Activated CD4-positive, alpha-beta T cell treated with anti-CD3 and anti-CD28 coated beads, Interleukin-2, amount 50 U/mL, for 1 hour (primary cell): ENCODE measurements at regions not wholly inside any gene's neighbourhood (a gene's known extent, or its start where the extent isn't known, plus 50 kb on each side); places are given as distances from the start of the nearest gene placed in this dataset.
"Not testable (repeated sequence)": the region's sequence is repeated elsewhere in the genome, so short reads cannot be mapped to it uniquely, and the experiment has no call there.

Experiments
- DNase-seq: peaks from one replicate; pipeline ENCODE4 v3.0.0-alpha.2; 2020

GRCh38 chr2:43144263-43144662 lies 82.1 kb downstream of the ZFP36L2 start:
- DNase-seq = no peak

- no peak for DNase-seq
These were observed 82.7 kb downstream of the ZFP36L2 start for GRCh38 chr2:43143756-43144155.

- DNase-seq = peak; percentile 29
These were observed 83.4 kb downstream of the ZFP36L2 start for GRCh38 chr2:43142921-43143438.

DNA sequence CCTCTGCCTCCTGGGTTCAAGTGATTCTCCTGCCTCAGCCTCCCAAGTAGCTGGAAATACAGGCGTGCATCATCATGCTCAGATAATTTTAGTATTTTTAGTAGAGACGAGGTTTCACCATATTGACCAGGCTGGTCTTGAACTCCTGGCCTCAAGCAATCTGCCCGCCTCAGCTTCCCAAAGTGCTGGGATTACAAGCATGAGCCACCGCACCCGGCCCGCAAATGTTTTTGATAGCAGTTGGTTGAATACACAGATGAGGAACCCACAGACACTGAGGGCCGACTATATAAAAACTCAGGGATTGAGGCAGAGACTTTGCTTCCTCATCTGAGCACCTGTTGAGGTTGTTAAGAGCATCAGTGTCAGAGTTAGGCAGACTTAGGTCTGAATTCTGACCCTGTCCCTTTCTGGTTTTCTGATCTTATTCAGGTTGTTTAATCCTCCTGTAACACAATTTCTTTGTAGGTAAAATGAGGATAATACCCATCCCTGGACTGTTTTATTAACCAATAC lies 84.7 kb downstream of the ZFP36L2 start:
- DNase-seq = not testable (repeated sequence)

GRCh38 chr2:43139996-43140621 lies 86.3 kb downstream of the ZFP36L2 start:
- no peak for DNase-seq

- no peak for DNase-seq
These were observed 86.9 kb downstream of the ZFP36L2 start for GRCh38 chr2:43139501-43139900.

DNA sequence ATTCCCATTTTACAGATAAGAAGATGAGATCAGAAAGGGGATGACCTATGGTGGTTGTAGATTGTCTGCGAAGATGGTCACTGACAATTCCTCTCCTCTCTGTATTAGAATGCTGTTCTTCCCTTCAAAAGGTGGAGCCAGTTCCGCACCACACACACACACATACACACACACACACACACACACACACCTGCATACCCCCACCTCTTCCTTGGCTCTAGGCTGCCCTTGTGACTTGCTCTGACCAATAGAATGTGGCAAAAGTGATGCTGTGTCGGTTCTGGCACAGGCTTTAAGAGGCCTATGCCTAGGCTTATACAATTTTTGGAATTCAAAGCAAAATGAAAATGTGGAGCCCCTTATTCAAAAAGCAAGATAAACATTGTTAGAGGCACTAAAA lies 88.0 kb downstream of the ZFP36L2 start:
- no peak for DNase-seq

DNA sequence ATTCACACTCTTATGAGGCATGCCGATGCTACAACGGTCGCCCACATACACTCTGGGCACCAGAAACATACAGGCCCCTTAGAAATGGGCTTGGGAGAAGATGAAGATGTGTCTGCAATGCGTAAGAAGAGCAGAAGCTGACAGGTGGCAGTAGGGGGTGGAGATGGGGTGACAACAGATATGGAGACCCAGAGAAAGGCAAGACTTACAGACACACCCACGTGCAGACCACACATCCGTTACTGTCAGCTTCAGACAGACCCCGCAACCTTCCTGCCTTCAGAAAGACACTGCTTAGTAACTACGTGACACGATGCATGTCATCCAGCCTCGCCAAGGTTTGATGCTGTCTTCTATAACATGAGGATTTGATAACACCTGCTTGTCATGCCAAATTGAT lies 89.5 kb downstream of the ZFP36L2 start:
- DNase-seq = peak; percentile 77

- no peak for DNase-seq
These were observed 90.2 kb downstream of the ZFP36L2 start for GRCh38 chr2:43136011-43136799.

- DNase-seq = no peak
These were observed 90.8 kb downstream of the ZFP36L2 start for GRCh38 chr2:43135583-43135982.

GRCh38 chr2:43134571-43134889 lies 91.9 kb downstream of the ZFP36L2 start:
- no peak for DNase-seq

- peak; percentile 81 for DNase-seq
These were observed 92.5 kb downstream of the ZFP36L2 start for GRCh38 chr2:43133708-43134570.

DNA sequence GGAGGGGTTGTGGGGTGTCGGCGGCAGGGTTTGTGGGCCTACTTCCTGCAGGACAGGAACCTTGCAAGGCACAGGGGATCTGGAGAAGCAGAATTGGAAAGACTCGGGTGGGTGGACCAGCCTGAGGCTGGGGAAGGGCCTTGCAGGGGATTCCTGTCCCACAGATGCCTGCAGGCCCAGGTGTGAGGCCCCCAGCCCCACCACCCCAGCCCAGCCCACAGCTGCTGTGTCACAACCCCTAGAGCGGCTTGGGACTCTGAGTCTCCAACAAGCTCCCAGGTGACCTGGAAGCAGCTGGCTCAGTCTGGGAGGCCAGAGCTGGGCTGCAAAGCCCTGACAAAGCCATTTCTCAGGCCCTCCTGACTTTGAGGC lies 93.1 kb downstream of the ZFP36L2 start:
- DNase-seq = no peak

DNA sequence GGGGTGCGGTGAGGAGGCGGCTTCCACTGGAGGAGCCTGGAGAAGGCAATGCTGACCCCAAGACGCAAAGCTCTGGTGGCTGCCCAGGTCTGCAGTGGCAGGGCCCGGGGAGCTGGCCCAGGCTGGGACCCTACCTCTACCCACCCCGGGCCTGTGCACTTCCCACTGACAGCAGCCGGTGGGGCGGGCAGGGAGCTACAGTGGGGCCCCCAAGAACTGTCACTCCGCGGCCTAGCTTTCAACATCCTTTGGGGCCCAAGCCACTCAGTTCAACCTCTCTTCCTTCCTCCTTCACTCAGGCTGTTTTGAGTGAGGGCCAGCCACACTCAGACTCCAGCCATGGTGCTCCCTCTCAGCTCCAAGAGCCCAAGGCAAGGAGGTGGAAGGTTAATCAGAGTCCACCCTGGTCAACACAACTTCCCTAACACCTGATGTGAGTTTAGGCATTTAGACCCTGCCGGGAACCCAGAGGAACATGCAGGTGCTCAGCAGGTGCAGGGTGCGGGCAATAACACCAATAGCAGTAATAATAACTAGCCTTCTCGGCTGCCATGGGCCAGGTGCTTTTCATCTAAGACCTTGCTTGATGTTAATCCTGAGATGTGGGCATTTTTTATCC lies 93.6 kb downstream of the ZFP36L2 start:
- DNase-seq = no peak

DNA sequence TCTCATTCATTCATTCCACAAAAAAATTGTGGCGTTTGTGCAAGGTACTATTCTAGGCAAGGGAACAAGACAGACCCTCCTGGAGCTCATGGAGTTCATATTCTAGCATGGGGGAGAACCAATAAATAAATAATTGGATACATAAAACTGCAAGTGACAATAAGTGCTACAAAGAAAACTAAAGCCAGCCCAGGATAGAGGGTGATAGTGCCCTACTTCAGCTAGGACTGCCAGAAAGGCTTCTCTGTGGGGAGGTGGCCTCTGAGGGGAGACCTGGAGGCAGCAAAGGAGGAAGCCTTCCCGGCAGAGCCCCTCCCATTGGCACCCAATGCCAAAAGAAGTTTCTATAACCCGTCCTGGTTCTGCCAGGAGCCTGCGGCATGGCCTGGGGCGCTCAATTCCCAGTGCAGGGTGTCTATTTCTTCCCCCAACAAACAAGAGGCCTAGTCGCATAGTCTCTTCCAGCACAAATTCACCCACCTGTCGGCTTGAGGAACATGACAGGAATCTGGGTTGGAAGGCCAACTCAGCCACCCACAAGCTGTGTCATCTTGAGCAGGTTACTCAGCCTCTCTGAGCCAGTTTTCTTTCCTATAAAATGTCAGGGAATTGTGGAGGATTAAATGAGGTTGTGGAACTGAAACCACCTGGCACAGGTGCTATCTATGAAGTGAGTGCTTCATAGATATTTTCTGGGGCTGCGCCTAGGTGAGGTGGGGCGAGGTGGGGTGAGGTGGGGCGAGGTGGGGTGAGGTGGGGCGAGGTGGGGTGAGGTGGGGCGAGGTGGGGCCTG lies 94.3 kb downstream of the ZFP36L2 start:
- DNase-seq = no peak

GRCh38 chr2:43131051-43131889 lies 95.1 kb downstream of the ZFP36L2 start:
- peak; percentile 78 for DNase-seq

DNA sequence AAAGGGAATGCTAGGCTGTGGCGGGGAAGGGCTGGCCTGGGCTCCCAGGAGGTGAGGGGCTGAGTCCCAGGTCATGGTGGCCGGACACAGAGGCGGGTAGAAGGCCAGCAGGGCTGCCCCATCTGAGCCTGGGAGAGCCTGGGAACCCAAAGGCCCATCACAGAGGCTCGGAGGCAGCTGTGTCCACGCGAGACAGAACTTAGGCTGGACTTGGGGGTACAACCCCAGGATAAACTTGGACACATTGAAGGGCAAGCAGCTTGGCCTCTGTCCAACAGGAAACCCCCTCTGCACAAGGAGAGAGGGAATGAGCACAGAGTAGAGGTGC lies 95.9 kb downstream of the ZFP36L2 start:
- DNase-seq = no peak

DNA sequence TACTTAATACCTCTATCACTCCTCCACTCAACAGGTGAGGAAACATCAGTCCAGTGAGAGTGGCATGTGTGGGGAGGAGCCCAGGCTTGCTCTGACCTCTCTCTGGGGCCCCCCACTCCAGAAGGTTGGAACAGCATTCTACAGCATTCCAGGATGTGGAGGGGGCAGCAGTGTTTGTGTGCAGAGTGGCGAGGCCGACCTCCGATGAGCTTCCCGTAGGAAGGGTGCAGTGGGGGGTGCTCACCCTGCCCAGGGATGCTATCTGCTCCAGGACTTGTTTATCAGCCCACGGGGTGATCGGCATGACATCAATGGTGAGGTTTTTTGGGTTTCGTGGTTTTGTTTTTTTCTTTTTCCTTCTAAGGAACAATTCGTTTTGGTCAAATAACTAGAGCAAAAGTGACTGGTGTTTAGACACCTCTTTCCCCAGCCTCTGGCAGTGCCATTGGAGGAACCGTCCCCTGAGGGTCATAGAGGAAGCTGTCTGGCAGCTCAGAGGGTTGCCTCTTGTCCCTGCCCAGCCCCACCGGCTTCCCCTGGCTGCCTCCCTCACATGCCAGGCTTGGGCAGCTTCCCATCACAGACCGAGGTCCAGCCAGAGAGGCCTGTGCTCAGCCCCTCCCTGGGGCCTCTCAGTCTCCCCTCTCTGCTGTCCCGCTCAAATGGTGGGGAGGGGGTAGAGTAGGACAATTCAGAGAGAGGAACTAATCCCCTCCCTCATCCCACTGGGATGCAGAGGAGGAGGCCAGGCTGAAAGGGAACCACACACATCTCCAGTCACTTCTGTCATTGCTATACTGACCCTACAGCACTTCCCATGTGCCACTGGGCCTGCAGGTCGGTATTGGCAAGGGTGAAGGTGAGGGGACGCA lies 96.5 kb downstream of the ZFP36L2 start:
- DNase-seq = peak; percentile 38

GRCh38 chr2:43128559-43128955 lies 97.8 kb downstream of the ZFP36L2 start:
- DNase-seq = no peak

GRCh38 chr2:43127941-43128558 lies 98.4 kb downstream of the ZFP36L2 start:
- no peak for DNase-seq
